OCI-LY7 (cell line): ENCODE measurements at regions not wholly inside any gene's neighbourhood (a gene's known extent, or its start where the extent isn't known, plus 50 kb on each side); places are given as distances from the start of the nearest gene placed in this dataset.

Experiments
- BruUV-seq: library from RNA; stranded (reverse); fragments of 400-500 nt; replicated peaks from 2 replicates; lab custom pipeline; 2021; lab: Mats Ljungman, UMichigan
- CTCF ChIA-PET: fragments of 300-600 bp; sonication (Branson Sonifier 250); formaldehyde crosslinking; loops from one replicate; lab custom pipeline; 2022; ENCODE audit warnings: antibody characterized with exemption; ENCODE audit not compliant: unreplicated experiment; lab: Charles Lee
- POLR2A ChIA-PET: fragments of 300-600 bp; sonication (Branson Sonifier 250); formaldehyde crosslinking; loops from one replicate; lab custom pipeline; 2022; ENCODE audit warnings: antibody characterized with exemption; lab: Charles Lee
- DNase-seq: peaks from one replicate; pipeline ENCODE4 v3.0.0-alpha.2; 2015; ENCODE audit warnings: low spot score
- H2AFZ ChIP-seq: fragments of 200-600 bp; sonication (generic), shearing (Covaris generic); 2 replicates; pipeline ENCODE4 v1.6.1; 2014; ENCODE audit warnings: mild to moderate bottlenecking, antibody characterized with exemption, low read length, moderate library complexity
- H3K27ac ChIP-seq: fragments of 200-600 bp; sonication (generic); 2 replicates; pipeline ENCODE4 v1.5.1; 2014; ENCODE audit warnings: mixed run types, low read depth, mild to moderate bottlenecking, moderate library complexity, low read length, inconsistent platforms; ENCODE audit not compliant: poor library complexity, severe bottlenecking
- H3K36me3 ChIP-seq: fragments of 200-600 bp; sonication (generic); 2 replicates; pipeline ENCODE4 v1.6.1; 2014; ENCODE audit warnings: mild to moderate bottlenecking, antibody characterized with exemption, low read length, moderate library complexity, mixed read lengths; ENCODE audit not compliant: insufficient read depth
- H3K4me1 ChIP-seq: fragments of 200-600 bp; sonication (generic); 2 replicates; pipeline ENCODE4 v1.5.1; 2014; ENCODE audit warnings: mild to moderate bottlenecking, low read length; ENCODE audit not compliant: insufficient read depth, poor library complexity, severe bottlenecking
- H3K4me2 ChIP-seq: fragments of 200-600 bp; sonication (generic); 2 replicates; pipeline ENCODE4 v1.6.1; 2014; ENCODE audit warnings: mild to moderate bottlenecking, low read length
- H3K4me3 ChIP-seq: fragments of 200-600 bp; sonication (generic); 2 replicates; pipeline ENCODE4 v1.5.1; 2014; ENCODE audit warnings: mild to moderate bottlenecking, low read depth, low read length; ENCODE audit not compliant: poor library complexity, severe bottlenecking
- H3K79me2 ChIP-seq: fragments of 200-600 bp; sonication (generic); 2 replicates; pipeline ENCODE4 v1.6.1; 2016; ENCODE audit warnings: low read depth, mild to moderate bottlenecking, low read length, moderate library complexity, mixed read lengths; ENCODE audit not compliant: insufficient read depth
- H3K9me2 ChIP-seq: fragments of 200-600 bp; sonication (generic); 2 replicates; pipeline ENCODE4 v1.6.1; 2016; ENCODE audit warnings: mild to moderate bottlenecking, low read length, mixed read lengths; ENCODE audit not compliant: insufficient read depth
- H3K9me3 ChIP-seq: fragments of 200-600 bp; sonication (generic); 2 replicates; pipeline ENCODE4 v1.6.1; 2014; ENCODE audit warnings: mild to moderate bottlenecking, mixed run types, low read length, mixed read lengths
- H4K20me1 ChIP-seq: fragments of 200-600 bp; sonication (generic); 2 replicates; pipeline ENCODE4 v1.6.1; 2014; ENCODE audit warnings: mild to moderate bottlenecking, antibody characterized with exemption, low read length, moderate library complexity, mixed read lengths; ENCODE audit not compliant: insufficient read depth
- CTCF ChIP-seq: fragments of 200-600 bp; sonication (generic); conservative IDR thresholded peaks from 2 replicates; pipeline ENCODE4 v1.5.1; 2014; ENCODE audit warnings: mild to moderate bottlenecking, antibody characterized with exemption, low read length, moderate library complexity, mixed read lengths
- EZH2phosphoT487 ChIP-seq: fragments of 200-600 bp; sonication (generic); IDR thresholded peaks from 2 replicates; pipeline ENCODE4 v1.6.1; 2018; ENCODE audit warnings: low read depth, borderline replicate concordance, mild to moderate bottlenecking, mixed run types, antibody characterized with exemption, low read length, moderate library complexity, mixed read lengths
- intact Hi-C: fragments of 100-400 bp; cut with micrococcal nuclease; formaldehyde crosslinking; loops from one replicate; pipeline ENCODE4 v1.10.0; 2022; ENCODE audit not compliant: unreplicated experiment

- Histone ChIP-seq H3K27ac (no peak overlapping the region), H3K4me3 (no peak overlapping the region), H4K20me1 (no peaks in the 10 kb centered on the region), H3K4me1 (no peaks in the 10 kb centered on the region), H3K9me3 (no peaks in the 10 kb centered on the region), H3K36me3 (no peaks in the 10 kb centered on the region), H3K9me2 (no peaks in the 10 kb centered on the region), H3K4me2 (no peak overlapping the region), H3K79me2 (no peaks in the 10 kb centered on the region), H2AFZ (no peak overlapping the region)
- no peak for TF ChIP-seq EZH2phosphoT487
- no peak for TF ChIP-seq CTCF
- POLR2A ChIA-PET, result no interaction called here
- intact Hi-C loops, result no loop called here
- BruUV-seq, result no TSS peak
- CTCF ChIA-PET, result no interaction called here
- DNase-seq, result no peak
Measured at GRCh38 chr1:229948438-229948837, 118.6 kb upstream of the GALNT2 start.

GRCh38 chr1:229949500-229949899 is 117.5 kb upstream of the GALNT2 start:
- no peaks in the 10 kb centered on the region for H3K9me3 ChIP-seq
- ChIA-PET POLR2A (no interaction called here), CTCF (no interaction called here)
- no peak for DNase-seq
- no peak overlapping the region for H3K27ac ChIP-seq
- H3K36me3 ChIP-seq, result no peaks in the 10 kb centered on the region
- no peaks in the 10 kb centered on the region for H3K79me2 ChIP-seq
- H3K4me3 ChIP-seq, result no peak overlapping the region
- H3K4me1 ChIP-seq, result no peaks in the 10 kb centered on the region
- intact Hi-C loops, result no loop called here
- BruUV-seq, result no TSS peak
- no peak overlapping the region for H2AFZ ChIP-seq
- no peaks in the 10 kb centered on the region for H3K9me2 ChIP-seq
- H4K20me1 ChIP-seq, result no peaks in the 10 kb centered on the region
- H3K4me2 ChIP-seq, result no peak overlapping the region
- TF ChIP-seq CTCF (no peak), EZH2phosphoT487 (no peak)

GRCh38 chr1:229950020-229950419 is 117.0 kb upstream of the GALNT2 start:
- intact Hi-C loops, result no loop called here
- Histone ChIP-seq H3K9me2 (no peaks in the 10 kb centered on the region), H3K27ac (no peak overlapping the region), H3K36me3 (no peaks in the 10 kb centered on the region), H3K4me1 (no peaks in the 10 kb centered on the region), H3K4me2 (no peak overlapping the region), H3K9me3 (no peaks in the 10 kb centered on the region), H3K4me3 (no peak overlapping the region), H4K20me1 (no peaks in the 10 kb centered on the region), H2AFZ (no peak overlapping the region), H3K79me2 (no peaks in the 10 kb centered on the region)
- DNase-seq, result no peak
- no TSS peak for BruUV-seq
- no peak for TF ChIP-seq EZH2phosphoT487
- no peak for TF ChIP-seq CTCF
- CTCF ChIA-PET, result no interaction called here
- POLR2A ChIA-PET, result interaction anchor here (0.6 kb wide), 1 partner anchor 273 kb away, joined by 3 read pairs; no protein-coding TSS in a partner anchor
